Liver (tissue), 3 donors: ENCODE measurements at regions not wholly inside any gene's neighbourhood (a gene's known extent, or its start where the extent isn't known, plus 50 kb on each side); places are given as distances from the start of the nearest gene placed in this dataset.

Source experiments
- CTCF ChIP-seq: fragments of 150-350 bp; IDR thresholded peaks from 2 replicates; pipeline ENCODE4 v1.5.1; 2017; ENCODE audit warnings: improper control_type of control experiment, low read depth, low read length; ENCODE audit not compliant: missing input control
- JUND ChIP-seq, 2 donors: IDR thresholded peaks; 2 replicates each; pipeline ENCODE4 v1.6.1; 2016; ENCODE audit warnings: antibody characterized with exemption in 2 of 2
- YY1 ChIP-seq: IDR thresholded peaks from 2 replicates; pipeline ENCODE4 v1.6.1; 2016; ENCODE audit warnings: antibody characterized with exemption, mild to moderate bottlenecking
- donor health status: healthy.
- donor health status: healthy.

GRCh38 chr1:103267266-103267665 lies 158.9 kb upstream of the COL11A1 start:
- TF ChIP-seq CTCF (no peak), YY1 (no peak), JUND (IDR thresholded peaks at IDR 0.05) (no peak)
